ENCODE measurements at regions not wholly inside any gene's neighbourhood (a gene's known extent, or its start where the extent isn't known, plus 50 kb on each side); places are given as distances from the start of the nearest gene placed in this dataset.

DNA sequence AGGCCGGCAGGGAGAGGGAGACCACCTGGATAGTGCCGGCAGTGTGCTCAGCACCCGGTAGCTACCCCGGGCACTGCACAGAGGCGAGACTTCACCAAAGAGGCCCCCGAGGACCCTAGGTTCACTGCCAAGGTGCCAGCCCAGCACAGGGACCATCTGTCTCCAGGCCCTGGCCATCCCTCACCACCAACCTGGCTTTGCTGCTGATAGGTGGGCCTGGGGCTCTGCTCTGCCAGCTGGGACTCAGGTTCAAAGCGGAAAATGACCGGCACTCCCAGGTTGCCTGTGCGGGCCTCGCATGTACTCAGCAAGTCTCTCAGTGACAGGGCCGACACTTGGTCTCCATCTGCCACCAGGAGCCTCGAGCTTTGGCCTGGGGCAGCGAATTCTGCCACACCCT, 812.2 kb downstream of the BRD1 start:
- DNase-seq (ENCODE audit: low spot score), result peak; percentile 50
- TF ChIP-seq, protein P1, sequence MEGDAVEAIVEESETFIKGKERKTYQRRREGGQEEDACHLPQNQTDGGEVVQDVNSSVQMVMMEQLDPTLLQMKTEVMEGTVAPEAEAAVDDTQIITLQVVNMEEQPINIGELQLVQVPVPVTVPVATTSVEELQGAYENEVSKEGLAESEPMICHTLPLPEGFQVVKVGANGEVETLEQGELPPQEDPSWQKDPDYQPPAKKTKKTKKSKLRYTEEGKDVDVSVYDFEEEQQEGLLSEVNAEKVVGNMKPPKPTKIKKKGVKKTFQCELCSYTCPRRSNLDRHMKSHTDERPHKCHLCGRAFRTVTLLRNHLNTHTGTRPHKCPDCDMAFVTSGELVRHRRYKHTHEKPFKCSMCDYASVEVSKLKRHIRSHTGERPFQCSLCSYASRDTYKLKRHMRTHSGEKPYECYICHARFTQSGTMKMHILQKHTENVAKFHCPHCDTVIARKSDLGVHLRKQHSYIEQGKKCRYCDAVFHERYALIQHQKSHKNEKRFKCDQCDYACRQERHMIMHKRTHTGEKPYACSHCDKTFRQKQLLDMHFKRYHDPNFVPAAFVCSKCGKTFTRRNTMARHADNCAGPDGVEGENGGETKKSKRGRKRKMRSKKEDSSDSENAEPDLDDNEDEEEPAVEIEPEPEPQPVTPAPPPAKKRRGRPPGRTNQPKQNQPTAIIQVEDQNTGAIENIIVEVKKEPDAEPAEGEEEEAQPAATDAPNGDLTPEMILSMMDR (IDR thresholded peaks at IDR 0.05), result no peak
- H3K27ac ChIP-seq, result no peak overlapping the region

DNA sequence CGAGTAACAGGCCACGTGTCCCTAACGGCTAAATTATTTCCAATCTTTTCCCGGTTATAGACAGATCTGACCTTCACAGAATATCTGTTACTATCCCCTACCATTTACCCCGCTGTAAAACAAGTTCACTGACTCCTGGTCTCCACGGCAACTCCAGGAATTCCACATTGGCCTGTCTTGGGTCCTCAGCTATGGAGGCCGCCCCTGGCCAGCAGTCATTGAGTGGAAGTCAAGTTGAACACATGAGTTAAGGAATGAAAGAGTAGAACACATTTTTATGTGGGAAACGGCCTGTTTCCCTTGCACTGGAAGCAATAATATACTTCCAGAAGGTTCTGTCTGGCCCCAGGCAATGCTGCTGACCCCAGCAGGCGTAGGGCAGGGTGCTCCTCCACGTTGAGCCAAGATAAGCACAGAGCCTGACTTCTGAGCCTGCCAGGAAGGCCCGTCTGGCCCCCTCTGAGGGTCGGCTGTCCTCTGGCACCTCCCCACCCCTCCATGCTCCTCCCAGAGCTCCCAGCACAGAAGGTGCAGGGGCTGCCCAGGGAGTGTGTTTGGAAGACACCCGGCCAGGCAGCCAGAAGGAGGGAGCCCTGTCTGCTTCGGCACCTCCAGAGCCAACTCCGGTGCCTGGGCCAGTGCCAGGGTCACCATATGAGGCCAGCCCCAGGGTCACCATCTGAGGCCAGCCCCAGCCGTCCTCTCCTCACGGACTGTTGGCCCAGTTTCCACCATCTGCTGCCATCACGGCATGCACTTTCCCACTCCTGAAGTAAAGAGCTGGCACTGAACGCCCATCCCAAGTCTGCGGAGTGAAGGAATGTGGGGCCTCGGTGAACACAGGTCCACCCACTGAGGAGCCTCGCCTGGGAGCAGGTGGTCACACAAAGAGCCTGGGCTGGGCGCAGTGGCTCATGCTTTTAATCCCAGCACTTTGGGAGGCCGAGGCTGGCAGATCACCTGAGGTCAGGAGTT, 813.2 kb downstream of the BRD1 start:
- H3K4me1 ChIP-seq, result peaks cover 0 to 15% of the 10 kb centered on the region in 2 donors
- DNase-seq (ENCODE audit: low spot score), result peak; percentile 55

More for the DNA sequence above, 812.2 kb downstream of the BRD1 start:
- no peaks in the 10 kb centered on the region for H3K27me3 ChIP-seq
- no peaks in the 10 kb centered on the region for H3K9me3 ChIP-seq
- H3K4me3 ChIP-seq, result no peak overlapping the region
- peaks cover 0 to 15% of the 10 kb centered on the region in 2 donors for H3K4me1 ChIP-seq
- H3K36me3 ChIP-seq, result no peaks in the 10 kb centered on the region

DNA sequence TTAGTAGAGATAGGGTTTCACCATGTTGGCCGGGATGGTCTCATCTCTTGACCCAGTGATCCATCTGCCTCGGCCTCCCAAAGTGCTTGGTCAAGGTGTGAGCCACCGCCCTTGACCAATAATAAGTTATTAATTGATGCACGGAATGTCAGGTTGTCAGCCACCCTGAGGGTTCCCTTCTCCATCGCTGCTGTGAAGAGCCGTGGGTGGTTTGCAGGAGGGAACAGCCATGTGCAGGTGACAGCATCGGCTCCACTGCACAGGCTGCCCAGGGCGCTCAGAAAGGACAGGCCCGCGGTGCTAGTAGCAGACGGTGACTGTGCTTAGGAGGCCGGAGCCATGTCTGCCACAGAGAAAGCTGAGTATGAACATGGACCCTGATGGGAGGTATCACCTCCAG, 814.0 kb downstream of the BRD1 start:
- Histone ChIP-seq H3K4me1 (peaks cover 0 to 15% of the 10 kb centered on the region in 2 donors), H3K4me3 (no peak overlapping the region), H3K36me3 (no peaks in the 10 kb centered on the region), H3K27me3 (no peaks in the 10 kb centered on the region), H3K27ac (no peak overlapping the region), H3K9me3 (no peaks in the 10 kb centered on the region)
- TF ChIP-seq, protein P1 (IDR thresholded peaks at IDR 0.05), result no peak
- no peak for DNase-seq (ENCODE audit: low spot score)

More for the DNA sequence above, 813.2 kb downstream of the BRD1 start:
- H3K27ac ChIP-seq, result no peak overlapping the region
- no peaks in the 10 kb centered on the region for H3K9me3 ChIP-seq
- TF ChIP-seq, protein P1 (IDR thresholded peaks at IDR 0.05), result no peak
- H3K36me3 ChIP-seq, result no peaks in the 10 kb centered on the region
- no peaks in the 10 kb centered on the region for H3K27me3 ChIP-seq
- no peak overlapping the region for H3K4me3 ChIP-seq

DNA sequence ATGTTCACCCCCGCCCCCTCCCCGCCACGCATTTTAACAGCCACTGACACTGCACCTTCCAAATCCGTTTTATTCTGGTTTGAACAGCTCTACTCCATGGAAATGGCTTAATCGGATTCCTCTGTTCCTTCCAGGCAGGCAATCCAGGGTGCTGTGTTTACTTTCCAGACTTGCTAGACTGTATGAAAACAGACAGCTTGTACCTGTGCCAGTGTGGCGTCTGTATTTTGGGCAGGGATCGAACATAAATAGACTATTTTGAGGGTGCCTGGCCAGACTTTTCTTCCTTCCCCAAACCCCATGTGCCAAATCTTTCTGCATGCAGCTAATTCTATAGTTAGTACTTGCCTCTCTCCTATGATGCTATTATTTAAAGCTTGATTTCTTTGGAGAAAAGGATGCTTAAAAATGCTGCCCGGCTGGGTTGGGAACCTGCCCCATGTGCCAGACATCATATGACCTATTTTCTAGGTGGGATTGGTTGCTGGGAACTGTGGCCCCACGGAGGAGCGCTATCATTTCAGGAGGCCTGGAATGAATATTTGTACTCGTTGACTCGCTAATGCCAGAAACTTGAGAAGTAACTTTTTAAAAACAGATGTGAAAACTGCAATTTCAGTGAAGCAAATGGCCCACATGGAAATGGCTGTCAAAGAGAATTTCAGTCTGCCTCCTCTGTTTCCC, 814.8 kb downstream of the BRD1 start:
- Histone ChIP-seq H3K4me1 (peaks cover 0 to 15% of the 10 kb centered on the region in 2 donors), H3K27me3 (no peaks in the 10 kb centered on the region), H3K4me3 (no peak overlapping the region), H3K36me3 (no peaks in the 10 kb centered on the region), H3K9me3 (no peaks in the 10 kb centered on the region), H3K27ac (no peak overlapping the region)
- TF ChIP-seq, protein P1 (IDR thresholded peaks at IDR 0.05), result no peak
- peak; percentile 44 for DNase-seq (ENCODE audit: low spot score)

DNA sequence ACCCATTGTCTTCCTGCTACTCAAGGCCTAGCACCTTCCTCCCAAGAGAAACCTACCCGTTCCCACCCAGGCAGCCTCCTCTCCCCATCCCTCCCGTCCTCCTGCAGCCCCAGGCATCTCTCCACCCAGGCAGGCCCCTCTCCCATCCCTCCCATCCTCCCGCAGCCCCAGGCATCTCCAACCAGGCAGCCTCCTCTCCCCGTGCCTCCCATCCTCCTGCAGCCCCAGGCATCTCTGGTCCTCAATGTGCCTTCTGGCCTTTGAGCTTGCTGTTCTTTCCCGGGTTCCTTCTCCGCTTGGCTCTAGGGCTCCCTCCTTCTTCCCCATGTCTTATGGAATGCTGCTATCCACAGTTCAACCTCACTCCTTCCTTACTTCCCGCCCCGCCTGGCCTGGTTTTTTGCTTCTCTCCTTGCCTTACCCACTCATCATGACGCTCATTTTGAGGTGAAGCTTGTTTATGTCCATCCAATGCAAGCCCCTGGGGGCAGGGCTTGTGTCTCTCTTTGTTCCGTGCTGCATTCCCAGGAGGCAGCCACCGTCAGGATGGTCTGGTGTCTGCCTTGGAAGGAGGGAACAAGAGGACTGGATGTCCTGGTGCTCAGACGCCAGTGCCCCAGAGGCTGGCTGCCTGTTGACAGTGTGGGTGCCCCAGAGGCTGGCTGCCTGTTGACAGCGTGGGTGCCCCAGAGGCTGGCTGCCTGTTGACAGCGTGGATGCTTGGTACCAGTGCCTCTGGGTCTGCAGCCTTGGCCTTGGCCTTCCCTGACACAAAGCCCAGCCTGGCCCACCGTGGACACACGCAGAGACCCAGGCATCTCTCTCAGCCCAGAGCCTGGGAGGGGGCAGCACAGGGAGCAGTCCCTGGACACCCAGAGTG, 815.7 kb downstream of the BRD1 start:
- TF ChIP-seq, protein P1 (IDR thresholded peaks at IDR 0.05), result no peak
- Histone ChIP-seq H3K36me3 (no peaks in the 10 kb centered on the region), H3K4me3 (no peak overlapping the region), H3K27me3 (no peaks in the 10 kb centered on the region), H3K4me1 (peaks cover 0 to 15% of the 10 kb centered on the region in 2 donors), H3K9me3 (no peaks in the 10 kb centered on the region), H3K27ac (no peak overlapping the region)
- DNase-seq (ENCODE audit: low spot score), result peak; percentile 55

Measured in right atrium auricular region (tissue), 2 donors.